ENCODE measurements at regions not wholly inside any gene's neighbourhood (a gene's known extent, or its start where the extent isn't known, plus 50 kb on each side); places are given as distances from the start of the nearest gene placed in this dataset.
A peak's percentile ranks its signal among the peaks of the same experiment; 100 is the strongest.

DNA sequence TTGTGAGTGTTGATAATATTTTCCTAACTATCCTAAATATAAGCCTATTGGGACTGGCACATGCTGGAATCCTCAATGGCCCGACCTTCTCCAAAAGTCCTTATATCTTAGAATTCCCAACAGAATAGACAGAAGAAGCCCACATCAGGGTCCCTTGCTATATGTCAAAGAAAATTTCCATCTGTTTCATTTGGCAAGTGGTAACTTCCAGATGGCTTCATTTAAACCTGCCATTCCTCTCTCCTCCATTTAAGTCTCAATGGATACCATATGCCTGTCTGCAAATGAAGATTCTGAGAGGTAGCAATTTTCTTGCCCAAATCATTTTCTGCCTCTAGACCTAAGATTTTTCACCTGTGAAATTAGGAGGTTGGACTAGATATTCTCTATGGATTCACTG is 73.1 kb upstream of the KCNA4 start:
- no peak for DNase-seq (ENCODE audit: low read depth)

DNA sequence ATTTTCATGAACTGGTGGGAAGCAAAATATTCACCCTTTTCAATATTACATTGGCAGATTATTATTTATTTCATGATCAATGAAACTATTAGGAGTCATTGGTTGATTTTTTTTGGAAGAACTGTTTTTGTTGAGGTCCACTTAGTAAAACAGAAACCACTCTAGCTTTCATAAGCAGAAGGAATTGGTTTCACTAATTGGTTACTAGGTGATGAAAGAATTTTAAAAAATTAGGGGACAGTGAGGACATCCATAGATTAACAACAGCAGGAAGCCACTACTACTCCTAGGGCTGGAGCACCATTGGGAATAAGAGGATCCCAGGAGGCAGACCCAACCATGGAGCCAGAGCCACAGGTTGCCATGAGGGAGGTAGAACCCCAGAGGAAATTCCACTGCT is 74.4 kb upstream of the KCNA4 start:
- no peak for DNase-seq (ENCODE audit: low read depth)

GRCh38 chr11:30091737-30092136 is 74.9 kb upstream of the KCNA4 start:
- DNase-seq (ENCODE audit: low read depth), result no peak

DNA sequence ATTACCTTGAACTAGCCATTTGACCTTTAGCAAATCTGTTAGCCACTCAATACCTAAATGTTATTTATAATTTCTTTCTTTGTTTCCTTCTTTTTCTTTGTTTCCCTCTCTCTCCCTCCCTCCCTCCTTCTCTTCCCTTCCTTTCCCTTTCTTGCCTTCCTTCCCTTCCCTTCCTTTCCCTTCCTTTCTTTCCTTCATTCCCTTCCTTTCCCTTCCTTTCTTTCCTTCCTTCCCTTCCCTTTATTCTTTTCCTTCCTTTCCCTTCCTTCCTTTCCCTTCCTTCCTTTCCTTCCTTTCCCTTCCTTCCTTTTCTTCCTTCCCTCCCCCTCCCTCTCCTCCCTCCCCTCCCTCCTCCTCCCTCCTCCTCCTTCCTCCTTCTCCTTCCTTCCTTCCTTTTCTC is 75.7 kb upstream of the KCNA4 start:
- no peak for DNase-seq (ENCODE audit: low read depth)

GRCh38 chr11:30100495-30100894 is 83.7 kb upstream of the KCNA4 start:
- no peak for DNase-seq (ENCODE audit: low read depth)

DNA sequence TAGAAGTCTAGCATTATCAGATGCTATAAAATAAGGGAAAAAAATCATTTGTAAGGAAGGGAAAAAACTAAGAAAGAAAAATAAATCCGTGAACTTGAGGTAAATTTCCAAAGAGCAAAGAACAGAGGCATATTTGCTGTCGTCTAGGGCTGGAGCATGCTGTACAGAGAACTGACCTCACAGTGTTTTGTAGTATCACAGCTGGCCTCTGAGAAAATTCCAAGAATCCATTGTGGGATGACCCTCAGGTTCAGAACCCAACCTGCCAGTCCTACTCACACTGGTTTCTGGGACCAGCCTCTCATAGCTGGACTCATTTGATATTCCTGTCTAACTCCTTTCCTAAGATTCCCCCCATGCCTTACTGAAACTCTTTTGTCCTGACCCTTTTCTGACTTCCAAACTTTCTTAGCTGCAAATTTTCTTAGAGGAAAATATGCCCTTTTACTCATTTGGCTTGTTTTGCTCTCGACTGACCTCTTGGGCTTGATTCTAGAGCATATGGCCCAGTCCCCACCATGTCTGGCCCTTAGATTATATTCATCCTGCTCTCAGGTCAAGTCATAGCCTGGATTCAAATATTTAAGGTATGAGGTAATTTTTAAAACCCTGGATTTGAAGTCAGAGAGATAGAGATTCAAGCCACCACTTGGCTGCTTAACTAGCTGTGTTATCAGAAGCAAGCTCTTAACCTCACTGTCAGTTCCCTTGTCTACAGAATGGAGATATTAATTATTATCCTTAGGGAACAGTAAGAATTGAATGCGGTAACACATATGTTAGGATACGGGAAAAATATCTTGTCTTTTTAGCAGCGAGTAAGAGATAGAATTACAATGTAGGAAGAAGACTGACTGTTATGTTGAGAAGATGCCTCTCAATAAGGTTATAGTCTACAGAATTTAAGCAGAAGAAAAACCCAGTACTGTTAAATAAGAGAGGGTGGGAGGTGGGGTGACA is 89.7 kb upstream of the KCNA4 start:
- DNase-seq (ENCODE audit: low read depth), result no peak

DNA sequence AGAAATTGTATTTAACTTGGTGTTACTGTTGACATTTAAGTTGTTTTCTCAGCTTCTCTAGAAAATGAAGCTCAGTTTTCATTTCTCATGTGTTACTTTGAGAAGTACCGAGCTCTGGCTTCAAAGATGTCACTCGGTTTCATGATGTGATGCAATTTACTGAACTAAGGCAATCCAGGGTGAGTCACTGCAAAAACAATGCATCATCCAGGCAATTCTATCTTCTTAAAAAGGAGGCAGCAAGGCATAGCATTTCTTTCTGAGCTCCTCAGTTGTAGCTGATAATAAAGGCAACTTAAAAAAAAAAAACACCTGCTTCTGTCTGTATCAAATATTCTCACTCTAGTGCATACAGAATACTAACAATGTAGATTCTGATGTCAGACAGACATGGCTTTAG is 91.1 kb upstream of the KCNA4 start:
- DNase-seq (ENCODE audit: low read depth), result no peak

GRCh38 chr11:30109774-30110173 is 92.9 kb upstream of the KCNA4 start:
- DNase-seq (ENCODE audit: low read depth), result no peak

DNA sequence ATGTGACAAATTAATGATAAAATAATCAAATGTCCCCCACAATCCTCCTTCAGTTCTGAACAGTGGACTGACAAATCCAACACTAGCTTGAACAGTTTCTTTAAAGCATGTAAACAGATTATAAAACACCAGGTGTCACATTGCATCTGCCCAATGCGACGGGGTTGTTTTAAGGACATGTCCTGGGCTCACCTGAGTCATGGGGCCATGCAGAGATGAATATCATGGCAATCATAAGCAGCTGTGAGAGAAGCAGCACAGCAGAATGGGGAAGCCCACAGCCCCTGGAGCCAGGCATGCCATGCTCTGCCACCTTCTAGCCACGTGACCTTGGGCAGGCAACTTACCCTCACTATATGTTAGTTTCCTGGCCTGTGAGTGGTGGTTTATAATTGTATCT is 93.9 kb upstream of the KCNA4 start:
- DNase-seq (ENCODE audit: low read depth), result no peak

DNA sequence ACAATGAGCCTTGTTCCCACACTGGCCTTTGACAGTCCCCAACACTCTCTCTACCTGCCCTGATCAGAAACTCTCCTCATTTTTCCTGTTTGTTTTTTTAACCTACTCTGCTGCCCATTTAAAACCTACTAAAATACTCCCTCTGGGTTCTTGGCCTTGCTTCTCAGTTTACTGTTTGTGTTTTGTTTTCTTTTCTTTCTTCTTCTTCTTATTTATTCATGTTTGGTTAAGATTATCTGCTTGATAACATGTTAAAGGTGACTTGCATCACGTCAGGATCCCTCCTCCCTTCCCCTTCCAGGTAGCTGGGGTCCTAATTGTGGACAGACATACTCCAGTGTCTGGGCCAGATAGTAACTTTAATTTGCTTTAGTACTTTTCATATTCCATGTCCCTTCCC is 95.0 kb upstream of the KCNA4 start:
- DNase-seq (ENCODE audit: low read depth), result no peak

- DNase-seq (ENCODE audit: low read depth), result no peak
Measured at GRCh38 chr11:30113326-30113898, 96.6 kb upstream of the KCNA4 start.

GRCh38 chr11:30116512-30116911 is 99.7 kb upstream of the KCNA4 start:
- DNase-seq (ENCODE audit: low read depth), result no peak

DNA sequence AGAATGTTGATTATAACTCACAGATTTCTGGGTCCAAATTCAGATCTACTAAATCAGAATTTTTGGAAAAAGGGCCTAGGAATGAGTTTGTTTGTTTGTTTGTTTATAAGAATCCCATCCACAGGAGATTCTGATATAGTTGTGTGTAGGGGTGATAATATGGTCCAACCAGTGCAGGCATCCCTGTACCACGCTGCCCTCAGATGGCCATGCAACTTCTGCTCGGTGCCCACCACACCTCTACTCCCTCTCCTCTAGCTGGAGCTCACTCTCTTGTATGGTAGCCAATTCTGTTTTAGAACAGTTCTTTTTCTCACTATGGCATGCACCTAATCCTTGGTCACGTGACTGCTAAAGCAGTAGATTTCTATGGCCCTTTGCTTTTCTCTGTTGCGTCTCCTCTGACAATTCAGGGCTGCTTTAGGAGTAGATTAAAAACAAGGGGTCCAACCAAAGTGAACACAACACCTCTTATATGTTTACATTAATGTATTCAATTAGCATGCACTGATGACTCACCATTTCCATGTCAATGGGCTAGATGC is 103.3 kb upstream of the KCNA4 start:
- no peak for DNase-seq (ENCODE audit: low read depth)

GRCh38 chr11:30125456-30125855 is 105.4 kb upstream of the FSHB start:
- no peak for DNase-seq (ENCODE audit: low read depth)

GRCh38 chr11:30128269-30128932 is 102.4 kb upstream of the FSHB start:
- DNase-seq (ENCODE audit: low read depth), result peak; percentile 9

DNA sequence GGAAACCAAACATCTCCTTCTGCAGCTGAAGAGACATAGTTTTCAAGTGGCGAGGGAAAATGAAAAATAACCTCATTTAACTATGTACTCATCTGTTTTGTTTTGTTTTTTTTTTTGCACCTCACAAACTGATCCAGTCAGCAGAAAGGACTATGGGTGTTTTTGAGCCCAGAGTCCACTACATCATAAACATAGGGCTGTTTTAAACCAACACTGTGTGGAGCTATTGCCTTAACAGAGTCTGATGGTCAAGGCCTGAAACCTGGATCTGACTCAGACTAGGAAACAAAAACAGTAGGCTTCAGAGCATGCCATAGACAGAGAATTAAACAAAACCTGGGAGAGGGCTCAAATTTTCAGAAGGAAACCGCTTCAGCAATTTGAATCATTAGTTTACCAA is 99.3 kb upstream of the FSHB start:
- no peak for DNase-seq (ENCODE audit: low read depth)

GRCh38 chr11:30133281-30133680 is 97.5 kb upstream of the FSHB start:
- no peak for DNase-seq (ENCODE audit: low read depth)

GRCh38 chr11:30143098-30143705 is 87.6 kb upstream of the FSHB start:
- peak; percentile 10 for DNase-seq (ENCODE audit: low read depth)

GRCh38 chr11:30147293-30147692 is 83.5 kb upstream of the FSHB start:
- no peak for DNase-seq (ENCODE audit: low read depth)

DNA sequence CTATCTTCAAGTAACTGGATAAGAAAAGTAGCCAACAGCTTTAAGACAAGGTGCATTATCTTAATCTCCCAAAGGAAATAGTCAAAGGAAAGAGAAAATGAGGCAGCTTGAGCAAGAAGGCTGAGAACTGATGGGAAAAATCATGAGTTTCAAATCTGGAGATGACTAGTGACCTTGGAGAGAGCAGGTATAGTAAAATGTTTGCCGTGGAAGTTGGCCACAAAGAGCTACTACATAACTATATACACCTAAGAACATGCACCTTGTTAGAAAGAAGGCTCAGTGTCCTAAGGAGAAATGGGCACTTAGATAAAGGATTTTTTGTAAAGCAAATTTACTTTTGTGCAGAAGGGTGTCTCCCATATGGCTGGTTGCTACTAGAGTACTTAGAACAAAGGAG is 80.8 kb upstream of the FSHB start:
- no peak for DNase-seq (ENCODE audit: low read depth)

DNA sequence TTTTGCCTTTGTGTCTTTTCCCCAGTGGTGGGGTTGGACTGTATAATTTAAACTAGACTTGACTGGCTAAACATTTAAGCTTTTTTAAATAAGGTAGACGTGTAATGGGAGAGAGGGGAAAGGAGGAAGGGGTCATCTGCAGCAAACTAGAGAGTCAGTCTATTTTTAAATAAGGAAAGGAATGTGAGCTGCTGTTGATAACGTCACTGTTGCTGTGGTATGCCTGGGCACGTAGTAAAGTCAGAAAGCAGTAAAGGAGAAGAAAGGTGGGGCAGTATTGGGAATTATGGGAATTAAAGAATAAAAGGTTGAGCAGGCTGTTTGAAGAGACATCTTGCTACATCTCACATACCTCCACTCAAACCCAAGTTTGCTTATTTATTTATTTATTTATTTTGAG is 80.4 kb upstream of the FSHB start:
- no peak for DNase-seq (ENCODE audit: low read depth)

- DNase-seq (ENCODE audit: low read depth), result no peak
Measured at GRCh38 chr11:30153008-30153407, 77.8 kb upstream of the FSHB start.
